CD4-positive, alpha-beta T cell (primary cell): ENCODE measurements at regions not wholly inside any gene's neighbourhood (a gene's known extent, or its start where the extent isn't known, plus 50 kb on each side); places are given as distances from the start of the nearest gene placed in this dataset.

Experiments used
- ATAC-seq: fragments of 200-7000 bp; cut with Tn5 transposase; one replicate; pipeline ENCODE4 v1.10.0; 2022; ENCODE audit warnings: mild to moderate bottlenecking; ENCODE audit not compliant: poor library complexity
- CTCF ChIA-PET: fragments of 350-600 bp; sonication (Branson Sonifier 250); formaldehyde crosslinking; loops from one replicate; lab custom pipeline; 2021; ENCODE audit warnings: antibody characterized with exemption, inconsistent platforms; lab: Charles Lee
- POLR2A ChIA-PET: fragments of 350-600 bp; sonication (Branson Sonifier 250); formaldehyde crosslinking; loops from one replicate; lab custom pipeline; 2021; ENCODE audit warnings: antibody characterized with exemption, inconsistent platforms; lab: Charles Lee
- DNase-seq, 14 experiments: peaks; one replicate each; pipeline ENCODE4 v3.0.0-alpha.2; 2013 to 2020; ENCODE audit warnings: mixed read lengths in 2 of 14
- H3K27ac ChIP-seq, 2 donors: one replicate each; pipeline versions ENCODE4 v1.5.1 to v1.7.0; 2013; ENCODE audit warnings: low read length in 2 of 2, low read depth in 1 of 2, mild to moderate bottlenecking in 1 of 2
- H3K27me3 ChIP-seq, 2 experiments: 1 replicate in 1 of 2; 2 replicates in 1 of 2; pipeline versions ENCODE4 v1.6.1 to v1.7.0; 2013; ENCODE audit warnings: low read length in 2 of 2, control low read depth in 1 of 2, mild to moderate bottlenecking in 1 of 2, moderate library complexity in 1 of 2; ENCODE audit not compliant: insufficient read depth in 2 of 2, control insufficient read depth in 1 of 2
- H3K36me3 ChIP-seq: one replicate; pipeline ENCODE4 v1.6.1; 2013; ENCODE audit warnings: low read length, control low read depth; ENCODE audit not compliant: insufficient read depth
- H3K4me1 ChIP-seq: one replicate; pipeline ENCODE4 v1.6.1; 2013; ENCODE audit warnings: low read length, control low read depth; ENCODE audit not compliant: insufficient read depth
- H3K4me3 ChIP-seq: one replicate; pipeline ENCODE4 v1.5.1; 2013; ENCODE audit warnings: mild to moderate bottlenecking, low read length, moderate library complexity
- H3K9me3 ChIP-seq, 2 experiments: 1 replicate in 1 of 2; 2 replicates in 1 of 2; pipeline versions ENCODE4 v1.6.1 to v1.7.0; 2013; ENCODE audit warnings: low read length in 2 of 2, mild to moderate bottlenecking in 2 of 2, control low read depth in 1 of 2, moderate library complexity in 1 of 2; ENCODE audit not compliant: control insufficient read depth in 1 of 2, insufficient read depth in 1 of 2
- H3K27ac Mint-ChIP-seq: one replicate; pipeline ENCODE4 v1.8.0; 2020; ENCODE audit warnings: mixed read lengths
- H3K27me3 Mint-ChIP-seq: one replicate; pipeline ENCODE4 v1.8.0; 2021; ENCODE audit warnings: mixed read lengths
- H3K36me3 Mint-ChIP-seq: one replicate; pipeline ENCODE4 v1.8.0; 2021; ENCODE audit warnings: low read depth, mixed read lengths
- H3K4me1 Mint-ChIP-seq: one replicate; pipeline ENCODE4 v1.8.0; 2021; ENCODE audit warnings: low read depth, mixed read lengths
- H3K4me3 Mint-ChIP-seq: one replicate; pipeline ENCODE4 v1.8.0; 2020; ENCODE audit warnings: mild to moderate bottlenecking, mixed read lengths
- H3K9me3 Mint-ChIP-seq: one replicate; pipeline ENCODE4 v1.8.0; 2020; ENCODE audit warnings: mixed read lengths
- CTCF ChIP-seq: fragments of 200-600 bp; IDR thresholded peaks from one replicate; pipeline ENCODE4 v1.8.0; 2022; ENCODE audit warnings: antibody characterized with exemption, mild to moderate bottlenecking
- intact Hi-C, 2 experiments: fragments of 100-400 bp; cut with DNase I in 1 of 2; cut with micrococcal nuclease in 1 of 2; formaldehyde crosslinking; loops; one replicate each; pipeline versions ENCODE4 v1.15.1 to v1.9.0; 2023 to 2025; cut with DNase I, micrococcal nuclease

- no peak overlapping the region for H3K4me3 Mint-ChIP-seq
- H3K36me3 ChIP-seq, result no peaks in the 10 kb centered on the region
- no peak for DNase-seq
- no peaks in the 10 kb centered on the region for H3K4me1 ChIP-seq
- H3K4me1 Mint-ChIP-seq, result no peaks in the 10 kb centered on the region
- no peaks in the 10 kb centered on the region for H3K9me3 Mint-ChIP-seq
- POLR2A ChIA-PET, result no interaction called here
- H3K27ac Mint-ChIP-seq, result no peak overlapping the region
- no peak for ATAC-seq
- H3K27me3 ChIP-seq, result no peaks in the 10 kb centered on the region
- CTCF ChIA-PET, result no interaction called here
- H3K4me3 ChIP-seq, result no peak overlapping the region
- H3K36me3 Mint-ChIP-seq, result no peaks in the 10 kb centered on the region
- no peaks in the 10 kb centered on the region for H3K27me3 Mint-ChIP-seq
- H3K27ac ChIP-seq, result no peak overlapping the region
- no peaks in the 10 kb centered on the region for H3K9me3 ChIP-seq
- no peak for TF ChIP-seq CTCF
- intact Hi-C loops, result no loop called here
Measured at GRCh38 chr10:83897626-83898025, 241.7 kb upstream of the GHITM start.

GRCh38 chr10:83908506-83908905 is 230.8 kb upstream of the GHITM start:
- H3K4me1 Mint-ChIP-seq, result no peaks in the 10 kb centered on the region
- H3K27ac ChIP-seq, result no peak overlapping the region
- intact Hi-C loops, result no loop called here
- no peak overlapping the region for H3K4me3 Mint-ChIP-seq
- no peak overlapping the region for H3K27ac Mint-ChIP-seq
- no peak for TF ChIP-seq CTCF
- H3K9me3 ChIP-seq, result peaks cover 0 to 7% of the 10 kb centered on the region in 2 experiments
- ChIA-PET CTCF (no interaction called here), POLR2A (no interaction called here)
- no peaks in the 10 kb centered on the region for H3K36me3 Mint-ChIP-seq
- peaks cover 7% of the 10 kb centered on the region for H3K27me3 Mint-ChIP-seq
- no peaks in the 10 kb centered on the region for H3K27me3 ChIP-seq
- no peaks in the 10 kb centered on the region for H3K36me3 ChIP-seq
- no peaks in the 10 kb centered on the region for H3K9me3 Mint-ChIP-seq
- no peak overlapping the region for H3K4me3 ChIP-seq
- H3K4me1 ChIP-seq, result no peaks in the 10 kb centered on the region
- DNase-seq (no peak), ATAC-seq (no peak)

- no peak for DNase-seq
- no peaks in the 10 kb centered on the region for H3K36me3 Mint-ChIP-seq
Measured at GRCh38 chr10:83909001-83909400, 230.3 kb upstream of the GHITM start.

More at GRCh38 chr10:83909001-83909400, 230.3 kb upstream of the GHITM start:
- Mint-ChIP-seq H3K4me3 (no peak overlapping the region), H3K27me3 (peaks cover 9% of the 10 kb centered on the region), H3K4me1 (no peaks in the 10 kb centered on the region), H3K27ac (no peak overlapping the region), H3K9me3 (no peaks in the 10 kb centered on the region)
- no peaks in the 10 kb centered on the region for H3K4me1 ChIP-seq
- H3K27ac ChIP-seq, result no peak overlapping the region
- no peaks in the 10 kb centered on the region for H3K36me3 ChIP-seq
- no peaks in the 10 kb centered on the region for H3K27me3 ChIP-seq
- intact Hi-C loops, result no loop called here
- TF ChIP-seq CTCF, result no peak
- ChIA-PET CTCF (no interaction called here), POLR2A (no interaction called here)
- H3K4me3 ChIP-seq, result no peak overlapping the region
- peaks cover 0 to 7% of the 10 kb centered on the region in 2 experiments for H3K9me3 ChIP-seq
- ATAC-seq, result no peak
